GM12878 (cell line): ENCODE measurements at regions not wholly inside any gene's neighbourhood (a gene's known extent, or its start where the extent isn't known, plus 50 kb on each side); places are given as distances from the start of the nearest gene placed in this dataset.

ENCODE experiments used
- ATAC-seq: fragments of 200-7000 bp; cut with Tn5 transposase; 3 replicates; pipeline ENCODE4 v1.9.1; 2020; ENCODE audit warnings: mild to moderate bottlenecking, moderate library complexity
- BruUV-seq: library from RNA; stranded (reverse); fragments of 400-500 nt; replicated peaks from 2 replicates; lab custom pipeline; 2021; lab: Mats Ljungman, UMichigan
- CTCF ChIA-PET: fragments of 300-600 bp; sonication (Branson Sonifier 250); formaldehyde crosslinking; extraction: SDS; loops from one replicate; lab custom pipeline; 2021; ENCODE audit warnings: inconsistent platforms; lab: Yijun Ruan, JAX
- POLR2A ChIA-PET: fragments of 350-600 bp; formaldehyde crosslinking; extraction: SDS; loops from one replicate; lab custom pipeline; 2021; ENCODE audit warnings: inconsistent platforms; lab: Charles Lee
- RAD21 ChIA-PET: fragments of 300-600 bp; sonication (Branson Sonifier 250); formaldehyde crosslinking; loops from one replicate; lab custom pipeline; 2023; ENCODE audit warnings: antibody characterized with exemption; ENCODE audit not compliant: unreplicated experiment; lab: Charles Lee
- SMC1A ChIA-PET: fragments of 300-600 bp; sonication (Branson Sonifier 250); formaldehyde crosslinking; loops from one replicate; lab custom pipeline; 2023; ENCODE audit not compliant: unreplicated experiment, uncharacterized antibody; lab: Charles Lee
- DNase-seq: peaks from one replicate; pipeline ENCODE4 v3.0.0-alpha.2; 2011; ENCODE audit warnings: low read depth, low spot score
- FAIRE-seq: peaks from 3 replicates; lab custom pipeline; 2011; peaks lifted over from hg19 to GRCh38; lab: Jason Lieb, UNC
- H2AFZ ChIP-seq: 2 replicates; pipeline ENCODE4 v1.6.0; 2011; ENCODE audit warnings: low read depth, low read length, control low read depth; ENCODE audit not compliant: control insufficient read depth
- H3K27ac ChIP-seq: 2 replicates; pipeline ENCODE4 v1.5.1; 2011; ENCODE audit warnings: control low read depth; ENCODE audit not compliant: control insufficient read depth, insufficient read depth
- H3K27me3 ChIP-seq, 2 experiments: replicated peaks in 1 of 2; 2 replicates each; pipeline versions ENCODE4 v1.6.0 to v1.6.1; 2011; ENCODE audit warnings: low read length in 1 of 2; ENCODE audit not compliant: control insufficient read depth in 2 of 2, insufficient read depth in 2 of 2
- H3K36me3 ChIP-seq, 2 experiments: 2 replicates each; pipeline ENCODE4 v1.5.1; 2011; ENCODE audit warnings: low read length in 1 of 2; ENCODE audit not compliant: control insufficient read depth in 2 of 2, insufficient read depth in 2 of 2
- H3K4me1 ChIP-seq: 2 replicates; pipeline ENCODE4 v1.6.1; 2011; ENCODE audit warnings: mild to moderate bottlenecking, low read length, moderate library complexity, mixed read lengths; ENCODE audit not compliant: control insufficient read depth, insufficient read depth
- H3K4me2 ChIP-seq: 2 replicates; pipeline ENCODE4 v1.6.0; 2011; ENCODE audit warnings: control low read depth; ENCODE audit not compliant: control insufficient read depth, insufficient read depth
- H3K4me3 ChIP-seq: fragments of 200-600 bp; sonication (generic); 2 replicates; pipeline ENCODE4 v1.5.1; 2016
- H3K79me2 ChIP-seq: 2 replicates; pipeline ENCODE4 v1.6.0; 2011; ENCODE audit warnings: low read length; ENCODE audit not compliant: control insufficient read depth, insufficient read depth
- H3K9ac ChIP-seq: 2 replicates; pipeline ENCODE4 v1.8.0; 2011; ENCODE audit warnings: low read length, control low read depth, mixed read lengths; ENCODE audit not compliant: control insufficient read depth, insufficient read depth
- H3K9me3 ChIP-seq: replicated peaks from 3 replicates; pipeline ENCODE4 v1.5.1; 2011; ENCODE audit warnings: mild to moderate bottlenecking, low read length; ENCODE audit not compliant: control insufficient read depth, insufficient read depth
- H4K20me1 ChIP-seq: 2 replicates; pipeline ENCODE4 v1.6.0; 2011; ENCODE audit not compliant: control insufficient read depth, insufficient read depth
- ASH2L ChIP-seq: fragments of 300-600, 200-600 bp; sonication (generic); IDR thresholded peaks from 2 replicates; pipeline ENCODE4 v1.6.1; 2017; ENCODE audit warnings: low read depth, mild to moderate bottlenecking, borderline replicate concordance
- CHD2 ChIP-seq: IDR thresholded peaks from 2 replicates; pipeline ENCODE4 v1.6.1; 2011; ENCODE audit warnings: low read depth, low read length, improper control_type of control experiment, borderline replicate concordance
- FOXM1 ChIP-seq: IDR thresholded peaks from 2 replicates; pipeline ENCODE4 v1.6.1; 2012; ENCODE audit warnings: low read depth, mild to moderate bottlenecking, inconsistent platforms, low read length, moderate library complexity
- NR2F1 ChIP-seq: fragments of 450-650 bp; conservative IDR thresholded peaks from 2 replicates; pipeline ENCODE4 v1.6.1; 2017; ENCODE audit warnings: mild to moderate bottlenecking
- POU2F2 ChIP-seq: IDR thresholded peaks from 3 replicates; pipeline ENCODE4 v1.6.1; 2011; ENCODE audit warnings: low read depth, mild to moderate bottlenecking, low read length, borderline replicate concordance
- YBX1 ChIP-seq: fragments of 450-650 bp; IDR thresholded peaks from 2 replicates; pipeline ENCODE4 v1.6.1; 2016; ENCODE audit warnings: antibody characterized with exemption
- YY1 ChIP-seq: IDR thresholded peaks from 2 replicates; pipeline ENCODE4 v1.6.1; 2011; ENCODE audit warnings: low read depth, mild to moderate bottlenecking, low read length
- ZBTB40 ChIP-seq: fragments of 450-650 bp; IDR thresholded peaks from 2 replicates; pipeline ENCODE4 v1.6.1; 2016; ENCODE audit warnings: mild to moderate bottlenecking, moderate library complexity, borderline replicate concordance
- WGBS: methylation state at CpG from one replicate; pipeline ENCODE4 v1.1.6; 2016; ENCODE audit warnings: low lambda C conversion rate; ENCODE audit not compliant: insufficient replicate concordance, insufficient coverage; ENCODE audit errors: missing lambda C conversion rate; 5-methylcytosine and 5-hydroxymethylcytosine counted together
- in situ Hi-C: fragments of 300-500 bp; cut with MboI; formaldehyde crosslinking; loops from 9 replicates; pipeline ENCODE4 v1.14.3; 2018; ENCODE audit warnings: mixed read lengths
- intact Hi-C: fragments of 100-400 bp; cut with micrococcal nuclease; formaldehyde crosslinking; loops from one replicate; pipeline ENCODE4 v1.14.2; 2022; ENCODE audit not compliant: unreplicated experiment
- TF ChIP-seq, protein P1 (sequence below): fragments of 450-650 bp; IDR thresholded peaks from 2 replicates; pipeline ENCODE4 v1.6.1; 2017; ENCODE audit warnings: antibody characterized with exemption, mild to moderate bottlenecking, moderate library complexity

DNA sequence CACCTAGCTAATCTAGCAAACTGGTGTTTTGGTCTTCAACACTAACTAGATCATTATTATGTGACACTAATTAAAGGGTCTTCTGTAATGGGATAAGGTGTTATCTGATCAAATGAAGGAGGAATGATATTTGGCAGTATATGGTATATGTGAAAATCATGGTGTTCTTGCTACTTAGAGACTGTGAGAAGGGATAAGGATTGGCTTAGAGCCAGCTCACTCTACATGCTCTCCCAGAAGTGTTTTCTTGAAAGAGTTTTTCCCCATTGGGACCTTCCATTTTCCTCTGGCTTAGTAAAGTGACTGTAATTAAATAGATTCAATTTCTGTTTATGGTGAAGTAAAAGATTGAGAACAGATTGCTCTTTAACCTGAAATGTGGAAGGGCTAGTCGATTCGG is 71.2 kb upstream of the RGL1 start:
- FAIRE-seq (peak; percentile 52), DNase-seq (no peak), ATAC-seq (no peak)
- SMC1A ChIA-PET, result interaction anchor here (0.7 to 1.9 kb wide), 6 partner anchors 9 to 183 kb away, joined by 3 to 5 read pairs (median 4); no protein-coding TSS in a partner anchor
- Histone ChIP-seq H3K4me2 (no peak overlapping the region), H3K4me3 (no peak overlapping the region), H3K9ac (no peak overlapping the region), H3K4me1 (peaks cover 15% of the 10 kb centered on the region; the same call in 1 of the 2 replicates), H2AFZ (no peak overlapping the region), H3K36me3 (no peaks in the 10 kb centered on the region), H3K27ac (no peak overlapping the region), H3K9me3 (no peaks in the 10 kb centered on the region), H3K79me2 (no peaks in the 10 kb centered on the region), H3K27me3 (no peaks in the 10 kb centered on the region), H4K20me1 (no peaks in the 10 kb centered on the region)
- in situ Hi-C loops (no loop called here), intact Hi-C loops (loop anchor here (5.0 kb wide), 1 partner anchor 74 kb away; the partner anchor contains the start of gene RGL1)
- POLR2A ChIA-PET, result interaction anchor here (0.6 kb wide), 1 partner anchor 1616 kb away, joined by 3 read pairs; no protein-coding TSS in a partner anchor
- RAD21 ChIA-PET, result no interaction called here
- no TSS peak for BruUV-seq
- CTCF ChIA-PET, result interaction anchor here (0.9 to 2.3 kb wide), 6 partner anchors 20 to 182 kb away, joined by 3 to 8 read pairs (median 5); partner anchors contain the start of gene APOBEC4
- WGBS, result 89% methylated on average over 2 of the region's 2 CpGs
- TF ChIP-seq FOXM1 (no peak), POU2F2 (no peak), ASH2L (no peak), ZBTB40 (no peak), YBX1 (no peak), CHD2 (no peak), NR2F1 (no peak), YY1 (no peak)
- TF ChIP-seq, protein P1, sequence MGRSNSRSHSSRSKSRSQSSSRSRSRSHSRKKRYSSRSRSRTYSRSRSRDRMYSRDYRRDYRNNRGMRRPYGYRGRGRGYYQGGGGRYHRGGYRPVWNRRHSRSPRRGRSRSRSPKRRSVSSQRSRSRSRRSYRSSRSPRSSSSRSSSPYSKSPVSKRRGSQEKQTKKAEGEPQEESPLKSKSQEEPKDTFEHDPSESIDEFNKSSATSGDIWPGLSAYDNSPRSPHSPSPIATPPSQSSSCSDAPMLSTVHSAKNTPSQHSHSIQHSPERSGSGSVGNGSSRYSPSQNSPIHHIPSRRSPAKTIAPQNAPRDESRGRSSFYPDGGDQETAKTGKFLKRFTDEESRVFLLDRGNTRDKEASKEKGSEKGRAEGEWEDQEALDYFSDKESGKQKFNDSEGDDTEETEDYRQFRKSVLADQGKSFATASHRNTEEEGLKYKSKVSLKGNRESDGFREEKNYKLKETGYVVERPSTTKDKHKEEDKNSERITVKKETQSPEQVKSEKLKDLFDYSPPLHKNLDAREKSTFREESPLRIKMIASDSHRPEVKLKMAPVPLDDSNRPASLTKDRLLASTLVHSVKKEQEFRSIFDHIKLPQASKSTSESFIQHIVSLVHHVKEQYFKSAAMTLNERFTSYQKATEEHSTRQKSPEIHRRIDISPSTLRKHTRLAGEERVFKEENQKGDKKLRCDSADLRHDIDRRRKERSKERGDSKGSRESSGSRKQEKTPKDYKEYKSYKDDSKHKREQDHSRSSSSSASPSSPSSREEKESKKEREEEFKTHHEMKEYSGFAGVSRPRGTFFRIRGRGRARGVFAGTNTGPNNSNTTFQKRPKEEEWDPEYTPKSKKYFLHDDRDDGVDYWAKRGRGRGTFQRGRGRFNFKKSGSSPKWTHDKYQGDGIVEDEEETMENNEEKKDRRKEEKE, result no peak
